MCF 10A (cell line): ENCODE measurements at regions not wholly inside any gene's neighbourhood (a gene's known extent, or its start where the extent isn't known, plus 50 kb on each side); places are given as distances from the start of the nearest gene placed in this dataset.

Source experiments
- BruUV-seq: library from RNA; stranded (reverse); fragments of 400-500 nt; replicated peaks from 2 replicates; lab custom pipeline; 2021; lab: Mats Ljungman, UMichigan
- CTCF ChIA-PET: fragments of 300-600 bp; sonication (Branson Sonifier 250); formaldehyde crosslinking; extraction: SDS; loops from one replicate; lab custom pipeline; 2021; ENCODE audit warnings: antibody characterized with exemption, inconsistent platforms; lab: Yijun Ruan, JAX
- POLR2A ChIA-PET: fragments of 300-600, 350-650 bp; sonication (Branson Sonifier 250); formaldehyde crosslinking; extraction: SDS; loops from one replicate; lab custom pipeline; 2020; ENCODE audit warnings: antibody characterized with exemption, inconsistent platforms; lab: Yijun Ruan, JAX
- DNase-seq: peaks from one replicate; pipeline ENCODE4 v3.0.0-alpha.2; 2018; ENCODE audit not compliant: unreplicated experiment
- H3K27ac Mint-ChIP-seq: one replicate; pipeline ENCODE4 v1.8.0; 2022; ENCODE audit warnings: mild to moderate bottlenecking, low read depth, mixed read lengths; ENCODE audit not compliant: unreplicated experiment
- H3K27me3 Mint-ChIP-seq: one replicate; pipeline ENCODE4 v1.8.0; 2022; ENCODE audit warnings: mixed read lengths; ENCODE audit not compliant: insufficient read depth, unreplicated experiment
- H3K36me3 Mint-ChIP-seq: one replicate; pipeline ENCODE4 v1.8.0; 2022; ENCODE audit warnings: mild to moderate bottlenecking, moderate library complexity, mixed read lengths; ENCODE audit not compliant: insufficient read depth, unreplicated experiment
- H3K4me1 Mint-ChIP-seq: one replicate; pipeline ENCODE4 v1.8.0; 2022; ENCODE audit warnings: mixed read lengths; ENCODE audit not compliant: insufficient read depth, unreplicated experiment
- H3K4me3 Mint-ChIP-seq: one replicate; pipeline ENCODE4 v1.8.0; 2022; ENCODE audit warnings: mild to moderate bottlenecking, moderate library complexity, mixed read lengths; ENCODE audit not compliant: unreplicated experiment
- H3K9me3 Mint-ChIP-seq: one replicate; pipeline ENCODE4 v1.8.0; 2022; ENCODE audit warnings: mixed read lengths; ENCODE audit not compliant: unreplicated experiment
- CTCF ChIP-seq: fragments of 200-600 bp; IDR thresholded peaks from one replicate; pipeline ENCODE4 v1.8.0; 2022; ENCODE audit warnings: antibody characterized with exemption, mild to moderate bottlenecking; ENCODE audit not compliant: unreplicated experiment
- intact Hi-C: fragments of 100-400 bp; cut with micrococcal nuclease; formaldehyde crosslinking; loops from 2 replicates; pipeline ENCODE4 v1.14.1; 2022

GRCh38 chrX:128335671-128336070, 283.5 kb upstream of the ACTRT1 start:
- TF ChIP-seq CTCF: no peak
- DNase-seq: no peak
- Mint-ChIP-seq H3K9me3 (peaks cover 5% of the 10 kb centered on the region), H3K4me1 (no peaks in the 10 kb centered on the region), H3K36me3 (peaks cover 7% of the 10 kb centered on the region), H3K27ac (no peak overlapping the region), H3K4me3 (no peak overlapping the region), H3K27me3 (no peaks in the 10 kb centered on the region)
- ChIA-PET CTCF (no interaction called here), POLR2A (no interaction called here)
- BruUV-seq: no TSS peak
- intact Hi-C loops: no loop called here

- no peaks in the 10 kb centered on the region for H3K4me1 Mint-ChIP-seq
- peaks cover 7% of the 10 kb centered on the region for H3K36me3 Mint-ChIP-seq
- no peaks in the 10 kb centered on the region for H3K27me3 Mint-ChIP-seq
- BruUV-seq: no TSS peak
- TF ChIP-seq CTCF: no peak
- POLR2A ChIA-PET: no interaction called here
- intact Hi-C loops: no loop called here
- no peak overlapping the region for H3K27ac Mint-ChIP-seq
- no peak overlapping the region for H3K4me3 Mint-ChIP-seq
- H3K9me3 Mint-ChIP-seq: peaks cover 5% of the 10 kb centered on the region
- CTCF ChIA-PET: no interaction called here
- DNase-seq: no peak
Measured at GRCh38 chrX:128334821-128335220, 282.6 kb upstream of the ACTRT1 start.

DNA sequence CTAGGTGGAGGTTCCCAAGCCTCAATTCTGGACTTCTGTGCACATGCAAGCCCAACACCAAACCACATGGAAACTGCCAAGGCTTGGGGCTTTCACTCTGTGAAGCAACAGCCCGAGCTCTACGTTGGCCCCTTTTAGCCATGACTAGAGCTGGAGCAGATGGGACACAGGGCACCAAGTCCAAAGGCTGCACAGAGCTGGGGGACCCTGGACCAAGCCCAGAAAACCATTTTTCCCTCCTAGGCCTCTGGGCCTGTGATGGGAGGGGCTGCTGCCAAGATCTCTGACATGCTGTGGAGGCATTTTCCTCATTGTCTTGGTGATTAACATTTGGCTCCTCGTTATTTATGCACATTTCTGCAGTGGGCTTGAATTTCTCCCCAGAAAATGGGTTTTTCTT, 258.7 kb upstream of the ACTRT1 start:
- no peak for TF ChIP-seq CTCF
- BruUV-seq: no TSS peak
- Mint-ChIP-seq H3K36me3 (no peaks in the 10 kb centered on the region), H3K27me3 (no peaks in the 10 kb centered on the region), H3K27ac (no peak overlapping the region), H3K4me3 (no peak overlapping the region), H3K9me3 (no peaks in the 10 kb centered on the region), H3K4me1 (no peaks in the 10 kb centered on the region)
- DNase-seq: no peak
- intact Hi-C loops: no loop called here
- ChIA-PET POLR2A (no interaction called here), CTCF (no interaction called here)

- no peak for TF ChIP-seq CTCF
- BruUV-seq: no TSS peak
- Mint-ChIP-seq H3K9me3 (no peaks in the 10 kb centered on the region), H3K36me3 (no peaks in the 10 kb centered on the region), H3K4me3 (no peak overlapping the region), H3K4me1 (no peaks in the 10 kb centered on the region), H3K27ac (no peak overlapping the region), H3K27me3 (no peaks in the 10 kb centered on the region)
- ChIA-PET POLR2A (no interaction called here), CTCF (no interaction called here)
- DNase-seq: no peak
- intact Hi-C loops: no loop called here
Measured at GRCh38 chrX:128309311-128309710, 257.1 kb upstream of the ACTRT1 start.
